ENCODE measurements at regions not wholly inside any gene's neighbourhood (a gene's known extent, or its start where the extent isn't known, plus 50 kb on each side); places are given as distances from the start of the nearest gene placed in this dataset.

DNA sequence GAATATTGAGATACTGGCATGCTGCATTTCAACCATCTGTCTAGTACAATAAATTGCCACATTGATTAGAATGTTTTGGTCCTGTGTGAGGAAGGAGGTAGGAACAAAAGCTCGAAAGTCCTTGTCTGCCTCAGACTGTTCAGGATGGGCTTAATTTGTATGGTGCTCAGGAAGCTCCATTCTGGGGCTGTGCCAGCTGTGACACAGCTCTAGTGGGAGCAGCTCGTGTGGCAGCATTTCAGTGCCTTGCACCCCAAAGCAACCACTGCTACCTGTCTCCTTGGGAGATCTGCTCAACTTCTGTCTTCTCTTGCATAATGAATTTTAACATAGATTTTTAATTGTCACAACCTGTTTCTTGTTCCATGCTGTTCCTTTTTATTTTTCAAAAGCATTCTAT is 144.4 kb upstream of the THUMPD2 start:
- no peak for TF ChIP-seq CTCF (conservative IDR thresholded peaks at IDR 0.05)
- TF ChIP-seq EZH2 (IDR thresholded peaks at IDR 0.05; ENCODE audit: low read depth) = no peak
